Small intestine (tissue), 7 donors: ENCODE measurements at regions not wholly inside any gene's neighbourhood (a gene's known extent, or its start where the extent isn't known, plus 50 kb on each side); places are given as distances from the start of the nearest gene placed in this dataset.
"Not testable (repeated sequence)": the region's sequence is repeated elsewhere in the genome, so short reads cannot be mapped to it uniquely, and the experiment has no call there.

Experiments used
- DNase-seq, 2 donors: peaks; one replicate each; pipeline versions ENCODE4 v3.0.0 to v3.0.0-alpha.2; 2013
- FAIRE-seq: peaks from 2 replicates; lab custom pipeline; 2012; peaks lifted over from hg19 to GRCh38; lab: Jason Lieb, UNC
- H3K27ac ChIP-seq, 3 donors: one replicate each; pipeline ENCODE4 v1.5.1; 2013; ENCODE audit warnings: low read length in 2 of 3, mild to moderate bottlenecking in 2 of 3, control low read depth in 1 of 3, inconsistent platforms in 1 of 3, low read depth in 1 of 3, moderate library complexity in 1 of 3
- H3K27me3 ChIP-seq, 3 donors: one replicate each; pipeline ENCODE4 v1.6.1; 2013; ENCODE audit warnings: low read length in 3 of 3, inconsistent platforms in 1 of 3; ENCODE audit not compliant: control insufficient read depth in 3 of 3, insufficient read depth in 3 of 3
- H3K36me3 ChIP-seq, 3 donors: one replicate each; pipeline ENCODE4 v1.6.1; 2013; ENCODE audit warnings: low read length in 3 of 3, inconsistent platforms in 1 of 3, low read depth in 1 of 3, mild to moderate bottlenecking in 1 of 3, moderate library complexity in 1 of 3; ENCODE audit not compliant: control insufficient read depth in 3 of 3, insufficient read depth in 2 of 3
- H3K4me1 ChIP-seq, 3 donors: one replicate each; pipeline ENCODE4 v1.6.1; 2013; ENCODE audit warnings: low read length in 2 of 3, inconsistent platforms in 1 of 3, low read depth in 1 of 3, mild to moderate bottlenecking in 1 of 3, moderate library complexity in 1 of 3; ENCODE audit not compliant: control insufficient read depth in 3 of 3, insufficient read depth in 2 of 3
- H3K4me3 ChIP-seq, 3 donors: one replicate each; pipeline ENCODE4 v1.5.1; 2013; ENCODE audit warnings: low read length in 3 of 3, control low read depth in 1 of 3, inconsistent platforms in 1 of 3, low read depth in 1 of 3, mild to moderate bottlenecking in 1 of 3, moderate library complexity in 1 of 3
- H3K9me3 ChIP-seq, 2 donors: one replicate each; pipeline ENCODE4 v1.6.1; 2013; ENCODE audit warnings: low read depth in 1 of 2, low read length in 1 of 2; ENCODE audit not compliant: control insufficient read depth in 2 of 2, insufficient read depth in 1 of 2
- WGBS, 3 donors: extraction: QIAGEN DNeasy Blood & Tissue Kit; methylation state at CpG; one replicate each; pipeline ENCODE4 v1.1.7; 2013; 5-methylcytosine and 5-hydroxymethylcytosine counted together
- donor health status: healthy with polysubstance abuse.
- donor health status: control.
- donor health status: control.
- donor health status: Bipolar disorder and iron deficiency.
- donor health status: healthy.

DNA sequence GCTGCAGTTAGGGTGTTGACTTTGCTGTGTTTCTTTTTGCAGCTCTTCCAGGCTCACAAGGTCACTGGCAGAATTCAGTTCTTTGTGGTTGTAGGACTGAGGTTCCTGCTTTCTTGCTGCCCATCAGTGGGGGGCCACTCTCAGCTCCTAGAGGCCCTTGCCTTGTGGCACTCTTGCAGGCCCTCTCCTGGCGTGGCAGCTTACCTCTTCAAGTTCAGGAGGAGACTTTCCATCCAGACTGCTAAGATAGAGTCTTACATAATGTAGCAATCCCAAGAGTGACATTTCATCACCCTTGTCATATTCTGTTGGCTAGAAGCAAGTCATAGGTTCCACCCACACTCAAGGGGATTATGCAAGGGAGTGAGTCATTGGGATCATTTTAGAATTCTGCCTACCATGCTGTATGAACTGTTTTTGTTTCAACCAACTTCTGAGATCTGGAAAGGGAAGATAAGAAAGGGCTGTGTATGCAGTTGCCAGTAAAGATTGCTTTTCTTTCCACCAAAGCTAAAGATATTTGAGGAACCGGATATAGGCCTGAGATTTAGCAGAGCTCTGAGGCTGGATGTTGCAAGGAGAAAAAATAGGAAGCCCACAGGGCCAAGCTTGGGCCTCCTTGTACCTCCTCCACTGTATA, 91.7 kb downstream of the FAM72B start:
- 46 to 65% (median 53%) methylated on average over 2 of the region's 2 CpGs for WGBS, 3 donors
- not testable (repeated sequence) for H3K4me1 ChIP-seq, H3K27me3 ChIP-seq, H3K27ac ChIP-seq, DNase-seq, H3K4me3 ChIP-seq, FAIRE-seq, H3K9me3 ChIP-seq, H3K36me3 ChIP-seq

DNA sequence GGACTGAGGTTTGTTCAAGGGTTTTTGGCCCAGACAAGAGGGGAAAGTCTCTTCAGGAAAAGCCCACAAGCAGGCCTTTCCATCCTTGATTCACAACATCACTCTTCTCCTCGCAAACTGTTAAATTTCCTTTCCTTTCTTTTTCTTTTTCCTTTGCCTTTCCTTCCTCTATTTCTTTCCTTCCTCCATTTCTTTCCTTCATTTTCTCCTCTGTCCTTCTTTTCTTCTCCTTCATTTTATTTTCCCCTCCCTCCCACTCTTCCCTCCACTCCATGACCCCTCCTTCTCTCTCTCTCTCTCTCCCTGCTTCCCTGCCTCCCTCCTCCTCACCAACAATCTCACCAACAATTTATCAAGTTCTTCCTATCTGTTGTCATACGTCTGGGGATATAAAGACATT, 89.1 kb downstream of the FAM72B start:
- FAIRE-seq, H3K4me3 ChIP-seq, H3K9me3 ChIP-seq, H3K27ac ChIP-seq, H3K36me3 ChIP-seq, H3K27me3 ChIP-seq, DNase-seq, H3K4me1 ChIP-seq: not testable (repeated sequence)
- 92 to 100% methylated on average over 1 to 2 of the region's 2 CpGs; no CpG with 5 or more reads in 1 of the 3 donors for WGBS, 3 donors

DNA sequence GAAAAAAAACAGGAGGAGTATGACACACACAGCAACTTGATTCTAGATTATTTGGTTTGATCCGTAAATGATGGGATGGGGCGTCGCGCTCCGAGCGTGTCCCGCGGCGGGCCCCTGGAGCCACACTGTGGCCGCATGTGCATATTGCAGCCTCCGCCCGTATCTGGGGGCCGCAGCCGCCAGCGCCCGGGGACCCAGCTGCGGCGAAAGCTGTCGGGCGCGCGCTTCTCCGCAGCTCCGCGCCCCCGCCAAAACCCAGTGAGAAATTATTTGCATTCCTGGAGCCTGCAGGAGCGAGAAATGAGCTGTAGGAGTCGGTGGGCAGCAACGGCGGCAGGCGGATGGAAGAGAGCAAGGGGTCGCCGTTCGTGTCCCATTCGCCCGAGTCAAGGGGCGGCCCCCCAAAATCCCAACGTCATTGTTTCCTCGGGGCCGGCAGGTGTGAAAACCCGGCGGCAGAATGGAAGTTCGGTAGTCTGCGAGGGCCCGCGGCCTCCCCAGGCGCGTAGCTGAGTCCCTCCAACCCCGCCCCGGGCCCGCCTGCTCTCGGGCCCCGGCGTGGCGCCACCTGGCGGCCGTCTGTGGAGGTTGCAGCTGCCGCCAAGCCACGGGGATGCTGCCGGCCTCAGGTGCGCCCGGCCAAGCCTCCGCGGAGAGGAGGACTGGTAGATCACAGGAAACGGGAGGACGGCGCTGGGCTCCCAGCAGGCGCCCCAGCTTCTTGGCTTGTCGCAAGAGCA, 86.8 kb downstream of the FAM72B start:
- not testable (repeated sequence) for H3K27ac ChIP-seq, H3K4me1 ChIP-seq, H3K27me3 ChIP-seq, H3K36me3 ChIP-seq, FAIRE-seq, H3K9me3 ChIP-seq
- peak; percentile 71 to 87 for DNase-seq
- 0% methylated on average over 26 to 55 of the region's 69 CpGs for WGBS, 3 donors
- H3K4me3 ChIP-seq: peak overlapping the region in 1 of 3 donors; percentile 15

DNA sequence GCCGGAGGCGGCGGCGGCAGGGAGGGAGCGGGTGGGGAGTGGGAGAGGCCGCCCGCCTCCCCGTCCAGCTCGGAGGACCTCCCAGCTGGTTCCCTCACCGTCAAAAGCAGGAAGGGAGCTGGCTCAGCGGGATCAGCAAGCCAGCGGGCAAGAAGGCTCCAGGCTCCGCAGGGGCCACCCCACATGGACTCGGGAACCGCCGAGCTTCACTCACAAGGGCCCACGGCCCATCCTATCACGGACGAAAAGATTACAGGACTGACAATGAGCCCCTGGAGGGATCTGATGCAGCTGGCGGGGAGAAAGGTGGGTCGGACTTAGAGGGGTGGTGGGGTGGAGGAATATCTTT, 86.3 kb downstream of the FAM72B start:
- WGBS, 3 donors: 0 to 18% (median 17%) methylated on average over 7 to 15 of the region's 21 CpGs
- H3K27ac ChIP-seq, FAIRE-seq, H3K27me3 ChIP-seq, H3K9me3 ChIP-seq, H3K4me1 ChIP-seq, H3K36me3 ChIP-seq: not testable (repeated sequence)
- peak in 1 of 2 donors; percentile 25 for DNase-seq
- H3K4me3 ChIP-seq: peak overlapping the region in 1 of 3 donors; percentile 15

DNA sequence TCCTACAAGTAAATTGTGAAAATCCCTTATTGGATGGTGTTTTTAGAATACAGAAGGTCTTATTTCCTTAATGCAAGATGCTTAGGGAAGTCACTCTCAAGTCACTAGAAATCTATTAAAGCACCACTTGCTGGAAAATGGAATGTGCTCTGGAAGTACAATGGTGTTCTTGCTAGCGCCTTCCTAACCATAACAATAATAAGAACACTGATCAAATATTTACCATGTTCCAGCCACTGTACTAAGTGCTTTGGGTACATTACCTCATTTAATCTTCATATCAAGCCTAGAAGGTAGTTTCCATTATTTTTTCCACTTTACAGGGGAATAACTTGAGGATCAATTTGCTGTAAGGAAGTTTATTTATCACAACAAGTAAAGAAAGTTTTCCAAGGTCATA, 75.1 kb downstream of the FAM72B start:
- WGBS, 3 donors: 91 to 95% (median 92%) methylated on average over 1 of the region's 1 CpG
- not testable (repeated sequence) for DNase-seq, H3K9me3 ChIP-seq, FAIRE-seq, H3K27ac ChIP-seq, H3K27me3 ChIP-seq, H3K4me1 ChIP-seq, H3K36me3 ChIP-seq, H3K4me3 ChIP-seq

DNA sequence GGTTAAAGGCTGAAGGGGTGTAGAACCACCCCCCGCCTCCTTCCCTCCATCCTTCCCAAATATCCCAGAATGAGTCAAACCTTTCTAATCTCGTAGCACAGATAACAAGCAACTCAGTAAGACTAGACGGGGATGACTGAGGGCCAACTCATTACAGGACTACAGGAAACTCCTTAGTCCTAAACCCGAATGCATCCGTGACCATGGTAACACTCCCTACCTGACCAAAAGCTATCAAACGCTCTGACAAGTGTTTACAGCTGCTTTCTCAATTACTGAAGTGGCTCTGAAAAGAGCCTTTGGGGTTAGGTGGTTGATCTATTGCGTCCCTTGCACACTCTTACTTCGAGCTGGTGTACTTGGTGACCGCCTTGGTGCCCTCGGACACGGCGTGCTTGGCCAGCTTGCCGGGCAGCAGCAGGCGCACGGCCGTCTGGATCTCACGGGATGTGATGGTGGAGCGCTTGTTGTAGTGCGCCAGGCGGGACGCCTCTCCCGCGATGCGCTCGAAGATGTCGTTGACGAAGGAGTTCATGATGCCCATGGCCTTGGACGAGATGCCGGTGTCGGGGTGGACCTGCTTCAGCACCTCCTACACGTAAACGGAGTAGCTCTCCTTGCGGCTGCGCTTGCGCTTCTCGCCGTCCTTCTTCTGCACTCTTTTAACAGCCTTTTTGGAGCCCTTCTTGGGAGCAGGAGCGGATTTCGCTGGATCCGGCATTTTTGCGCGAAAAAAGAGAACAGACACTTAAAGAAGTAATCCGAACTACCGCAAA, 67.4 kb downstream of the FAM72B start:
- not testable (repeated sequence) for H3K36me3 ChIP-seq, FAIRE-seq, H3K9me3 ChIP-seq, H3K27ac ChIP-seq, H3K27me3 ChIP-seq, H3K4me1 ChIP-seq
- peak overlapping the region in 1 of 3 donors; percentile 22 for H3K4me3 ChIP-seq
- DNase-seq: peak in 1 of 2 donors; percentile 14
- 26 to 35% (median 31%) methylated on average over 15 to 42 of the region's 44 CpGs for whole genome bisulfite sequencing, 3 donors

DNA sequence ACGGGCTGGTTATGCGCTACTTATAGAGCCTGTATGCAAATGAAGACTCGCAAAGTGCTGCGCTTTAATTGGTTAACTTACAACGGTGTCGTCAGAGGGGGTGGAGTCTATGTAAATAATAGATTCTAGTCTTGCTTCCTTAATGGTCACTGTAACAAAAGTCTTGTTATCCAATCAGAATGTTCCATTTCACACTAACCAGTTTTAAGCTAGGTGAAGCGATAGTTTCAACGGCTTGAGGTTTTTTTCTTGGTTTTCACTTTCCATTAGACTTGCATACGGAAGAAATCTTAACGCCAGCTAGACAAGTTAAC, 66.9 kb downstream of the FAM72B start:
- DNase-seq, H3K27ac ChIP-seq, H3K36me3 ChIP-seq, FAIRE-seq, H3K4me1 ChIP-seq, H3K27me3 ChIP-seq, H3K9me3 ChIP-seq: not testable (repeated sequence)
- WGBS, 3 donors: 10 to 30% (median 14%) methylated on average over 5 to 6 of the region's 10 CpGs
- peak overlapping the region in 1 of 3 donors; percentile 22 for H3K4me3 ChIP-seq

DNA sequence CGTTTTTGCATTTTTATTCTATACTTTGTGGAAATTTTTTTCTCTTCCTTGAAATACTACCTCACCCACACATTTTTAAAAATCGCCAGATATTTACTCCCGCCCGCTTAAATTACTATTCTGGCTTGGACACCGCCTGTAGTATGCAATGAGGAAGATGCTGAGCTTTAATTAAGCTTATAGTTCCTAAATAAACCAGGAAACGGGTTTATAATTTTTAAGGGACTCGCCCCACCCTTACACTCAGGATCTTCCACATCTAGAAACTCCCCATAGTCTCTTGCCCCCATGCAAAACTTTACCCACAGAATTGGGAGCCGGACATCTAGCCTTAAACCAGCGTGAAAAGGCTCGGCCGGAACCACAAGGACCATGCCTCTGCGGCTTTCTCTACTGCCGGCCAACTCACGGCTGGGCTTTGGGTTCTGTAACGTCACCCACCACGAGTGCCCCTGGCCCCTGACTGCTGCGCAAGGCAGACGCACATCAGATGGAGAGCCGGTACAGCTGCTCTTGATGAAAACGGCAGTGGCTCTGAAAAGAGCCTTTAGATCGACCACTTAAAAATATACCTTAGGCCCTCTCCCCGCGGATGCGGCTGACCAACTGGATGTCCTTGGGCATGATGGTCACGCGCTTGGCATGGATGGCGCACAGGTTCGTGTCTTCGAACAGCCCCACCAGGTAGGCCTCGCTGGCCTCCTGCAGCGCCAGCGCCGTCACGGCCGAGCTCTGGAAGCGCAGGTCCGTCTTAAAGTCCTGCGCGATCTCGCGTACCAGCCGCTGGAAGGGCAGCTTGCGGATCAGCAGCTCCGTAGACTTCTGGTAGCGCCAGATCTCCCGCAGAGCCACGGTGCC, 66.3 kb downstream of the FAM72B start:
- WGBS, 3 donors: 13 to 21% (median 20%) methylated on average over 33 to 40 of the region's 47 CpGs
- not testable (repeated sequence) for FAIRE-seq
- H3K4me3 ChIP-seq: peak overlapping the region in 1 of 3 donors; percentile 36

More for the DNA sequence above, 66.3 kb downstream of the FAM72B start:
- not testable (repeated sequence) for H3K4me1 ChIP-seq, H3K9me3 ChIP-seq, H3K36me3 ChIP-seq, H3K27me3 ChIP-seq
- peak in 1 of 2 donors; percentile 28 for DNase-seq
- H3K27ac ChIP-seq: peak overlapping the region in 2 of 3 donors; percentile 42 to 49
